Hepatocyte (in vitro differentiated cells): ENCODE measurements at regions not wholly inside any gene's neighbourhood (a gene's known extent, or its start where the extent isn't known, plus 50 kb on each side); places are given as distances from the start of the nearest gene placed in this dataset.

Experiments used
- CTCF ChIP-seq: fragments of 200-600 bp; sonication (generic); IDR thresholded peaks from 2 replicates; pipeline ENCODE4 v1.5.1; 2016; ENCODE audit warnings: antibody characterized with exemption, mild to moderate bottlenecking; ENCODE audit not compliant: poor library complexity
- EZH2 ChIP-seq: fragments of 200-600 bp; sonication (generic); IDR thresholded peaks from 2 replicates; pipeline ENCODE4 v1.6.1; 2016; ENCODE audit warnings: antibody characterized with exemption, mild to moderate bottlenecking, borderline replicate concordance

- TF ChIP-seq CTCF (no peak), EZH2 (no peak)
Measured at GRCh38 chr5:121090822-121091221, 626.7 kb downstream of the PRR16 start.
